HepG2 (cell line): ENCODE measurements at regions not wholly inside any gene's neighbourhood (a gene's known extent, or its start where the extent isn't known, plus 50 kb on each side); places are given as distances from the start of the nearest gene placed in this dataset.

Experiments
- BCL3 ChIP-seq: sonication (generic); formaldehyde crosslinking; IDR thresholded peaks from 2 replicates; pipeline ENCODE4 v1.5.1; 2020; ENCODE audit warnings: mild to moderate bottlenecking, missing genetic modification reagents, moderate library complexity
- CREBL2 ChIP-seq: sonication (generic); formaldehyde crosslinking; IDR thresholded peaks from 2 replicates; pipeline ENCODE4 v1.8.1; 2023; ENCODE audit warnings: missing genetic modification reagents, mild to moderate bottlenecking, borderline replicate concordance
- E2F2 ChIP-seq: sonication (generic); formaldehyde crosslinking; IDR thresholded peaks from 2 replicates; pipeline ENCODE4 v1.4.0; 2020; ENCODE audit warnings: missing genetic modification reagents, borderline replicate concordance
- ETV6 ChIP-seq: sonication (generic); formaldehyde crosslinking; conservative IDR thresholded peaks from 2 replicates; pipeline ENCODE4 v1.4.0; 2020; ENCODE audit warnings: missing genetic modification reagents
- HDAC1 ChIP-seq: sonication (generic); formaldehyde crosslinking; IDR thresholded peaks from 2 replicates; pipeline ENCODE4 v1.5.1; 2020; ENCODE audit warnings: mild to moderate bottlenecking, missing genetic modification reagents
- HMGXB3 ChIP-seq: sonication (generic); formaldehyde crosslinking; IDR thresholded peaks from 2 replicates; pipeline ENCODE4 v1.4.0; 2020; ENCODE audit warnings: missing genetic modification reagents, borderline replicate concordance
- HNF1A ChIP-seq, 2 experiments: sonication (generic) in 1 of 2; formaldehyde crosslinking in 1 of 2; IDR thresholded peaks; 2 replicates each; pipeline versions ENCODE4 v1.4.0 to v1.6.1; 2016 to 2020; ENCODE audit warnings: borderline replicate concordance in 1 of 2, low read depth in 1 of 2, mild to moderate bottlenecking in 1 of 2, missing genetic modification reagents in 1 of 2
- HNF4A ChIP-seq: sonication (generic); formaldehyde crosslinking; IDR thresholded peaks from 2 replicates; pipeline ENCODE4 v1.4.0; 2020; ENCODE audit warnings: missing genetic modification reagents
- PBX2 ChIP-seq: IDR thresholded peaks from 2 replicates; pipeline ENCODE4 v1.6.1; 2016; ENCODE audit warnings: control low read depth
- THAP11 ChIP-seq: IDR thresholded peaks from 2 replicates; pipeline ENCODE4 v1.6.1; 2016; ENCODE audit warnings: missing biosample characterization, missing genetic modification reagents
- THAP7 ChIP-seq: sonication (generic); formaldehyde crosslinking; IDR thresholded peaks from 2 replicates; pipeline ENCODE4 v1.8.1; 2023; ENCODE audit warnings: mild to moderate bottlenecking, missing genetic modification reagents
- ZNF382 ChIP-seq: sonication (generic); formaldehyde crosslinking; IDR thresholded peaks from 2 replicates; pipeline ENCODE4 v1.5.0; 2020; ENCODE audit warnings: missing genetic modification reagents, mild to moderate bottlenecking, borderline replicate concordance
- ZNF547 ChIP-seq: sonication (generic); formaldehyde crosslinking; IDR thresholded peaks from 2 replicates; pipeline ENCODE4 v1.5.1; 2020; ENCODE audit warnings: mild to moderate bottlenecking, missing genetic modification reagents
- ZNF766 ChIP-seq: sonication (generic); formaldehyde crosslinking; IDR thresholded peaks from 2 replicates; pipeline ENCODE4 v1.5.0; 2020; ENCODE audit warnings: missing genetic modification reagents, borderline replicate concordance

- TF ChIP-seq HMGXB3 (CRISPR knock-in tag) (no peak), HNF1A (IDR thresholded peaks at IDR 0.05; ENCODE audit: low read depth) (no peak), HNF1A (CRISPR knock-in tag; IDR thresholded peaks at IDR 0.05; ENCODE audit: borderline replicate concordance) (no peak), ZNF766 (CRISPR knock-in tag) (no peak), E2F2 (no peak), HNF4A (CRISPR knock-in tag) (no peak), THAP11 (CRISPR knock-in tag) (no peak), PBX2 (CRISPR knock-in tag) (no peak), BCL3 (CRISPR knock-in tag) (no peak), CREBL2 (CRISPR knock-in tag) (no peak), THAP7 (CRISPR knock-in tag) (no peak), HDAC1 (CRISPR knock-in tag) (no peak), ZNF382 (CRISPR knock-in tag) (no peak), ZNF547 (CRISPR knock-in tag) (no peak), ETV6 (CRISPR knock-in tag) (no peak)
Measured at GRCh38 chr7:35993676-35994606, 159.1 kb upstream of the EEPD1 start (continued).
